ENCODE measurements at regions not wholly inside any gene's neighbourhood (a gene's known extent, or its start where the extent isn't known, plus 50 kb on each side); places are given as distances from the start of the nearest gene placed in this dataset.

DNA sequence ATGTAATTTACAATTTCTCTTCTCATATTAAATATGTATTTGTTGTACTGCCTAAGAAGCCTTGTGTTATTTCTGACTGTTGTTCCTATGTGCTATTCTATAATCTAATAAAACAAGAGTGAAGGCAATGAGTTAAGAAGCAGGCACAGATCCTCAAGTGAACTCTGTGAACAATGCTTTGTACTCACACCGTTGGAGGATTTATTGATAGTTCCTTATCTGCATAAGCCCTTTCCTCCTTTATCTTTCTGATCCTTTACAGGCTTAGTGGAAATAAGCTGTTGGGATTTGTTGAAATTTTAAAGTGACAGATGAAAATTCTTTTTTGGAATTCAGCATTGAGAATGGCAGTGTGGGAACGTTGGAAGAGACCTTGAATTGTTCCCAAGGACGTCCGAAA, 329.6 kb upstream of the NPVF start:
- TF ChIP-seq, protein P1, sequence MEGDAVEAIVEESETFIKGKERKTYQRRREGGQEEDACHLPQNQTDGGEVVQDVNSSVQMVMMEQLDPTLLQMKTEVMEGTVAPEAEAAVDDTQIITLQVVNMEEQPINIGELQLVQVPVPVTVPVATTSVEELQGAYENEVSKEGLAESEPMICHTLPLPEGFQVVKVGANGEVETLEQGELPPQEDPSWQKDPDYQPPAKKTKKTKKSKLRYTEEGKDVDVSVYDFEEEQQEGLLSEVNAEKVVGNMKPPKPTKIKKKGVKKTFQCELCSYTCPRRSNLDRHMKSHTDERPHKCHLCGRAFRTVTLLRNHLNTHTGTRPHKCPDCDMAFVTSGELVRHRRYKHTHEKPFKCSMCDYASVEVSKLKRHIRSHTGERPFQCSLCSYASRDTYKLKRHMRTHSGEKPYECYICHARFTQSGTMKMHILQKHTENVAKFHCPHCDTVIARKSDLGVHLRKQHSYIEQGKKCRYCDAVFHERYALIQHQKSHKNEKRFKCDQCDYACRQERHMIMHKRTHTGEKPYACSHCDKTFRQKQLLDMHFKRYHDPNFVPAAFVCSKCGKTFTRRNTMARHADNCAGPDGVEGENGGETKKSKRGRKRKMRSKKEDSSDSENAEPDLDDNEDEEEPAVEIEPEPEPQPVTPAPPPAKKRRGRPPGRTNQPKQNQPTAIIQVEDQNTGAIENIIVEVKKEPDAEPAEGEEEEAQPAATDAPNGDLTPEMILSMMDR (IDR thresholded peaks at IDR 0.05; ENCODE audit: insufficient read depth, low read depth, low read length): no peak
- no peak for TF ChIP-seq EZH2 (IDR thresholded peaks at IDR 0.05; ENCODE audit: insufficient read depth, low read length)

Data from astrocyte (in vitro differentiated cells and primary cell).